ENCODE measurements at regions not wholly inside any gene's neighbourhood (a gene's known extent, or its start where the extent isn't known, plus 50 kb on each side); places are given as distances from the start of the nearest gene placed in this dataset.

DNA sequence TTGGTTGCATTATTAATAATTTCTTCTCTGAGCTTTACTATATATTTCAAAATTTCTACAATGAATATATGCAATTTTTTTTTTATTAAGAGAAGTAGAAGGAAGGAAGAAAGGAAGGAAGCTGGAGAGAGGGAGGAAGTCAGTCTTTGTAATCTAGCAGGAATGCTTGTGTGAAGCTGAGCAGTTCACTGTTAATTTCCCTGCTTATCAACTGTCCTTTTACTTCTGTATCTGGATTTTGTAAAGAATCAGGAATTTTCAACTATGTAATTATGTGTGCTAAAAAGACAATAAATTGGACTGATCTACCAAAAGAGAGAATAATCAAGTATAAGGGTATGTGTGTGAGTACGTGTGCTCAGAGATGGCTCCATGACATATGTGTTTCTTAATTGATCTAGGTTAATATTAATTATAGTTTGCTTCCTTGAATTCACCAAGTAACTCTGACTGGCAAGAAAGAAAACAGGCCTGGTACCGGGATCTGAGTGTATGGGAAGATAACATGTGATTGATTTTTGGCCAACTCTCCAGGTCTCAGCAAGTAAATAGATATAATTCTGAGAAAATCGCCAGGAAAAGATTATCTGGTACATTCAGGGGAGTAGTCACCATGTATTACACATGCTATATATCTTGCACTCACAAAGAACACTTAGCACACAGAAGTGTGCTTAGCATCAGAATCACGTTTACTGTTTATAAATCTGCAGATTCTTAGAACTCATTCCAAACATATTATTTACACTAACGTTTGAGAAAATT, 1758.8 kb upstream of the WWC1 start:
- Histone ChIP-seq H3K79me2 (replicated peaks; ENCODE audit: insufficient read depth, low read length) (no peaks in the 10 kb centered on the region), H2AFZ (ENCODE audit: low read depth, low read length) (no peak overlapping the region), H3K9ac (ENCODE audit: low read length) (no peak overlapping the region), H3K9me2 (ENCODE audit: insufficient read depth, low read length) (no peaks in the 10 kb centered on the region), H3K4me3 (ENCODE audit: low read length) (no peak overlapping the region), H3K27ac (ENCODE audit: low read length) (no peak overlapping the region), H3K4me2 (ENCODE audit: low read length) (no peak overlapping the region), H3K9me3 (ENCODE audit: low read length) (no peaks in the 10 kb centered on the region), H3K36me3 (ENCODE audit: insufficient read depth, low read length) (no peaks in the 10 kb centered on the region), H3F3A (ENCODE audit: insufficient read depth, low read length, poor library complexity, severe bottlenecking) (no peaks in the 10 kb centered on the region), H3K27me3 (ENCODE audit: insufficient read depth, low read depth, low read length) (no peaks in the 10 kb centered on the region), H4K20me1 (ENCODE audit: insufficient read depth) (no peaks in the 10 kb centered on the region)
- no peak for TF ChIP-seq SMC3 (conservative IDR thresholded peaks at IDR 0.05; ENCODE audit: poor library complexity)
- no peak for TF ChIP-seq MXI1 (conservative IDR thresholded peaks at IDR 0.05; ENCODE audit: poor library complexity, severe bottlenecking)
- TF ChIP-seq RAD21 (conservative IDR thresholded peaks at IDR 0.05), result no peak
- no peak for TF ChIP-seq TAF1 (IDR thresholded peaks at IDR 0.05; ENCODE audit: low read depth)
- TF ChIP-seq POLR2AphosphoS5 (IDR thresholded peaks at IDR 0.05), result no peak
- TF ChIP-seq EZH2 (IDR thresholded peaks at IDR 0.05; ENCODE audit: borderline replicate concordance, insufficient read depth, low read length, poor library complexity, severe bottlenecking), result no peak
- TF ChIP-seq EP300 (conservative IDR thresholded peaks at IDR 0.05; ENCODE audit: poor library complexity, severe bottlenecking), result no peak
- TF ChIP-seq, protein P1, sequence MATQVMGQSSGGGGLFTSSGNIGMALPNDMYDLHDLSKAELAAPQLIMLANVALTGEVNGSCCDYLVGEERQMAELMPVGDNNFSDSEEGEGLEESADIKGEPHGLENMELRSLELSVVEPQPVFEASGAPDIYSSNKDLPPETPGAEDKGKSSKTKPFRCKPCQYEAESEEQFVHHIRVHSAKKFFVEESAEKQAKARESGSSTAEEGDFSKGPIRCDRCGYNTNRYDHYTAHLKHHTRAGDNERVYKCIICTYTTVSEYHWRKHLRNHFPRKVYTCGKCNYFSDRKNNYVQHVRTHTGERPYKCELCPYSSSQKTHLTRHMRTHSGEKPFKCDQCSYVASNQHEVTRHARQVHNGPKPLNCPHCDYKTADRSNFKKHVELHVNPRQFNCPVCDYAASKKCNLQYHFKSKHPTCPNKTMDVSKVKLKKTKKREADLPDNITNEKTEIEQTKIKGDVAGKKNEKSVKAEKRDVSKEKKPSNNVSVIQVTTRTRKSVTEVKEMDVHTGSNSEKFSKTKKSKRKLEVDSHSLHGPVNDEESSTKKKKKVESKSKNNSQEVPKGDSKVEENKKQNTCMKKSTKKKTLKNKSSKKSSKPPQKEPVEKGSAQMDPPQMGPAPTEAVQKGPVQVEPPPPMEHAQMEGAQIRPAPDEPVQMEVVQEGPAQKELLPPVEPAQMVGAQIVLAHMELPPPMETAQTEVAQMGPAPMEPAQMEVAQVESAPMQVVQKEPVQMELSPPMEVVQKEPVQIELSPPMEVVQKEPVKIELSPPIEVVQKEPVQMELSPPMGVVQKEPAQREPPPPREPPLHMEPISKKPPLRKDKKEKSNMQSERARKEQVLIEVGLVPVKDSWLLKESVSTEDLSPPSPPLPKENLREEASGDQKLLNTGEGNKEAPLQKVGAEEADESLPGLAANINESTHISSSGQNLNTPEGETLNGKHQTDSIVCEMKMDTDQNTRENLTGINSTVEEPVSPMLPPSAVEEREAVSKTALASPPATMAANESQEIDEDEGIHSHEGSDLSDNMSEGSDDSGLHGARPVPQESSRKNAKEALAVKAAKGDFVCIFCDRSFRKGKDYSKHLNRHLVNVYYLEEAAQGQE (IDR thresholded peaks at IDR 0.05; ENCODE audit: borderline replicate concordance), result no peak
- no peak for TF ChIP-seq CTCF (IDR thresholded peaks at IDR 0.05; ENCODE audit: poor library complexity, severe bottlenecking)

- H3K9ac ChIP-seq (ENCODE audit: low read length), result no peak overlapping the region
- no peaks in the 10 kb centered on the region for H3K9me2 ChIP-seq (ENCODE audit: insufficient read depth, low read length)
- H2AFZ ChIP-seq (ENCODE audit: low read depth, low read length), result no peak overlapping the region
- no peaks in the 10 kb centered on the region for H3F3A ChIP-seq (ENCODE audit: insufficient read depth, low read length, poor library complexity, severe bottlenecking)
- H3K27me3 ChIP-seq (ENCODE audit: insufficient read depth, low read depth, low read length), result no peaks in the 10 kb centered on the region
- no peaks in the 10 kb centered on the region for H3K36me3 ChIP-seq (ENCODE audit: insufficient read depth, low read length)
- no peaks in the 10 kb centered on the region for H3K9me3 ChIP-seq (ENCODE audit: low read length)
- H4K20me1 ChIP-seq (ENCODE audit: insufficient read depth), result no peaks in the 10 kb centered on the region
- H3K4me2 ChIP-seq (ENCODE audit: low read length), result no peak overlapping the region
- no peak overlapping the region for H3K4me3 ChIP-seq (ENCODE audit: low read length)
- TF ChIP-seq EP300 (conservative IDR thresholded peaks at IDR 0.05; ENCODE audit: poor library complexity, severe bottlenecking), result no peak
- TF ChIP-seq, protein P1 (IDR thresholded peaks at IDR 0.05; ENCODE audit: borderline replicate concordance), result no peak
- H3K79me2 ChIP-seq (replicated peaks; ENCODE audit: insufficient read depth, low read length), result no peaks in the 10 kb centered on the region
- no peak overlapping the region for H3K27ac ChIP-seq (ENCODE audit: low read length)
These were observed 1755.8 kb upstream of the WWC1 start for GRCh38 chr5:166535641-166536040.
